Sigmoid colon (tissue), 4 donors: ENCODE measurements at regions not wholly inside any gene's neighbourhood (a gene's known extent, or its start where the extent isn't known, plus 50 kb on each side); places are given as distances from the start of the nearest gene placed in this dataset.

Source experiments
- POLR2AphosphoS5 ChIP-seq, 4 donors: sonication (generic); formaldehyde crosslinking; IDR thresholded peaks; one replicate each; pipeline ENCODE4 v1.6.1; 2017; ENCODE audit warnings: antibody characterized with exemption in 4 of 4
- TF ChIP-seq, protein P1 (sequence below), 4 experiments: fragments of 450-650 bp in 3 of 4; fragments of 200-600 bp in 1 of 4; IDR thresholded peaks; one replicate each; pipeline ENCODE4 v1.5.1; 2016 to 2019; ENCODE audit warnings: antibody characterized with exemption in 4 of 4, mild to moderate bottlenecking in 3 of 4, moderate library complexity in 2 of 4

GRCh38 chr6:16020259-16020658 is 108.6 kb upstream of the MYLIP start:
- TF ChIP-seq POLR2AphosphoS5 (IDR thresholded peaks at IDR 0.05), result no peak
- TF ChIP-seq, protein P1, sequence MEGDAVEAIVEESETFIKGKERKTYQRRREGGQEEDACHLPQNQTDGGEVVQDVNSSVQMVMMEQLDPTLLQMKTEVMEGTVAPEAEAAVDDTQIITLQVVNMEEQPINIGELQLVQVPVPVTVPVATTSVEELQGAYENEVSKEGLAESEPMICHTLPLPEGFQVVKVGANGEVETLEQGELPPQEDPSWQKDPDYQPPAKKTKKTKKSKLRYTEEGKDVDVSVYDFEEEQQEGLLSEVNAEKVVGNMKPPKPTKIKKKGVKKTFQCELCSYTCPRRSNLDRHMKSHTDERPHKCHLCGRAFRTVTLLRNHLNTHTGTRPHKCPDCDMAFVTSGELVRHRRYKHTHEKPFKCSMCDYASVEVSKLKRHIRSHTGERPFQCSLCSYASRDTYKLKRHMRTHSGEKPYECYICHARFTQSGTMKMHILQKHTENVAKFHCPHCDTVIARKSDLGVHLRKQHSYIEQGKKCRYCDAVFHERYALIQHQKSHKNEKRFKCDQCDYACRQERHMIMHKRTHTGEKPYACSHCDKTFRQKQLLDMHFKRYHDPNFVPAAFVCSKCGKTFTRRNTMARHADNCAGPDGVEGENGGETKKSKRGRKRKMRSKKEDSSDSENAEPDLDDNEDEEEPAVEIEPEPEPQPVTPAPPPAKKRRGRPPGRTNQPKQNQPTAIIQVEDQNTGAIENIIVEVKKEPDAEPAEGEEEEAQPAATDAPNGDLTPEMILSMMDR (IDR thresholded peaks at IDR 0.05), result no peak
